Hepatocyte (in vitro differentiated cells): ENCODE measurements at regions not wholly inside any gene's neighbourhood (a gene's known extent, or its start where the extent isn't known, plus 50 kb on each side); places are given as distances from the start of the nearest gene placed in this dataset.

ENCODE experiments used
- DNase-seq: peaks from one replicate; pipeline ENCODE4 v3.0.0-alpha.2; 2016; ENCODE audit warnings: low spot score
- H2AFZ ChIP-seq: fragments of 200-600 bp; sonication (generic); 2 replicates; pipeline ENCODE4 v1.6.0; 2016; ENCODE audit warnings: antibody characterized with exemption, mild to moderate bottlenecking
- H3K27ac ChIP-seq: fragments of 200-600 bp; sonication (generic); 2 replicates; pipeline ENCODE4 v1.5.1; 2016; ENCODE audit warnings: mild to moderate bottlenecking
- H3K27me3 ChIP-seq: fragments of 200-600 bp; sonication (generic); 2 replicates; pipeline ENCODE4 v1.6.1; 2016
- H3K36me3 ChIP-seq: fragments of 200-600 bp; sonication (generic); replicated peaks from 2 replicates; pipeline ENCODE4 v1.5.1; 2016; ENCODE audit warnings: low read depth; ENCODE audit not compliant: insufficient read depth
- H3K4me1 ChIP-seq: fragments of 200-600 bp; sonication (generic); 2 replicates; pipeline ENCODE4 v1.5.1; 2016; ENCODE audit warnings: mild to moderate bottlenecking, moderate library complexity; ENCODE audit not compliant: insufficient read depth
- H3K4me2 ChIP-seq: fragments of 200-600 bp; sonication (generic); 2 replicates; pipeline ENCODE4 v1.6.0; 2016
- H3K4me3 ChIP-seq: fragments of 200-600 bp; sonication (generic); 2 replicates; pipeline ENCODE4 v1.5.1; 2016; ENCODE audit warnings: mild to moderate bottlenecking
- H3K79me2 ChIP-seq: fragments of 200-600 bp; sonication (generic); 2 replicates; pipeline ENCODE4 v1.6.0; 2017; ENCODE audit warnings: mild to moderate bottlenecking
- H3K9me2 ChIP-seq: fragments of 200-600 bp; sonication (generic); replicated peaks from 2 replicates; pipeline ENCODE4 v1.6.0; 2017; ENCODE audit warnings: mild to moderate bottlenecking; ENCODE audit not compliant: insufficient read depth
- H3K9me3 ChIP-seq: fragments of 200-600 bp; sonication (generic); 2 replicates; pipeline ENCODE4 v1.5.1; 2016; ENCODE audit warnings: low read depth, mild to moderate bottlenecking
- H4K20me1 ChIP-seq: fragments of 200-600 bp; sonication (generic); 2 replicates; pipeline ENCODE4 v1.6.0; 2016; ENCODE audit warnings: mild to moderate bottlenecking; ENCODE audit not compliant: insufficient read depth, poor library complexity, severe bottlenecking
- CTCF ChIP-seq: fragments of 200-600 bp; sonication (generic); IDR thresholded peaks from 2 replicates; pipeline ENCODE4 v1.5.1; 2016; ENCODE audit warnings: antibody characterized with exemption, mild to moderate bottlenecking; ENCODE audit not compliant: poor library complexity
- EZH2 ChIP-seq: fragments of 200-600 bp; sonication (generic); IDR thresholded peaks from 2 replicates; pipeline ENCODE4 v1.6.1; 2016; ENCODE audit warnings: antibody characterized with exemption, mild to moderate bottlenecking, borderline replicate concordance
- EZH2phosphoT487 ChIP-seq: fragments of 200-600 bp; sonication (generic); IDR thresholded peaks from one replicate; pipeline ENCODE4 v1.6.1; 2018; ENCODE audit warnings: antibody characterized with exemption, mild to moderate bottlenecking, low read depth, moderate library complexity; ENCODE audit not compliant: unreplicated experiment, severe bottlenecking
- WGBS: methylation state at CpG from one replicate; pipeline ENCODE4 v1.1.6; 2016; ENCODE audit warnings: low lambda C conversion rate; ENCODE audit errors: missing lambda C conversion rate; 5-methylcytosine and 5-hydroxymethylcytosine counted together

DNA sequence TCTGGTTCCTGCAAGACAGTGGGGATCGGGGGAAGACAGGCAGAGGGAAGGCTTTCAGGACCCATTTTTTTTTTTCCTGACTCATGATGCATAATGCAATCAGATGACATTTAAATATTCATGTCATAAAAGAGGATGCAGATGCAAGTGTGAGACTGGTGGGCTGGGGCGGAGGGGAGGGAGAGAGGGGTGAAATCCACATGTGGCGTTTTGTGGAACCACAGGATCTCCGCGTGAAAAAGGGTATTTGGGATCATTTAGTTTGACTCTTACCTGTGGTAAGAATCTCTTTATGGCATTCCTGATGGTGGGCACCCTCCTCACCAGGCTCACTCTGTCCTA, 249.3 kb upstream of the CSF3R start:
- Histone ChIP-seq H3K79me2 (no peaks in the 10 kb centered on the region), H3K27ac (no peak overlapping the region), H3K4me1 (no peaks in the 10 kb centered on the region), H2AFZ (no peak overlapping the region), H4K20me1 (no peaks in the 10 kb centered on the region), H3K9me2 (no peaks in the 10 kb centered on the region), H3K27me3 (peaks cover 26% of the 10 kb centered on the region), H3K4me2 (no peak overlapping the region), H3K9me3 (no peaks in the 10 kb centered on the region), H3K4me3 (no peak overlapping the region), H3K36me3 (no peaks in the 10 kb centered on the region)
- TF ChIP-seq CTCF (no peak), EZH2 (no peak), EZH2phosphoT487 (no peak)
- WGBS = 80% methylated on average over 5 of the region's 5 CpGs
- DNase-seq = no peak

GRCh38 chr1:36731226-36732014, 248.7 kb upstream of the CSF3R start:
- no peaks in the 10 kb centered on the region for H3K9me3 ChIP-seq
- no peaks in the 10 kb centered on the region for H4K20me1 ChIP-seq
- H3K9me2 ChIP-seq = no peaks in the 10 kb centered on the region
- H3K4me3 ChIP-seq = no peak overlapping the region
- peaks cover 20% of the 10 kb centered on the region for H3K27me3 ChIP-seq
- no peaks in the 10 kb centered on the region for H3K79me2 ChIP-seq
- DNase-seq = no peak
- WGBS = 61% methylated on average over 11 of the region's 11 CpGs
- no peaks in the 10 kb centered on the region for H3K36me3 ChIP-seq
- no peaks in the 10 kb centered on the region for H3K4me1 ChIP-seq
- TF ChIP-seq CTCF (no peak), EZH2phosphoT487 (no peak), EZH2 (no peak)
- H3K4me2 ChIP-seq = no peak overlapping the region
- H2AFZ ChIP-seq = no peak overlapping the region
- H3K27ac ChIP-seq = no peak overlapping the region

DNA sequence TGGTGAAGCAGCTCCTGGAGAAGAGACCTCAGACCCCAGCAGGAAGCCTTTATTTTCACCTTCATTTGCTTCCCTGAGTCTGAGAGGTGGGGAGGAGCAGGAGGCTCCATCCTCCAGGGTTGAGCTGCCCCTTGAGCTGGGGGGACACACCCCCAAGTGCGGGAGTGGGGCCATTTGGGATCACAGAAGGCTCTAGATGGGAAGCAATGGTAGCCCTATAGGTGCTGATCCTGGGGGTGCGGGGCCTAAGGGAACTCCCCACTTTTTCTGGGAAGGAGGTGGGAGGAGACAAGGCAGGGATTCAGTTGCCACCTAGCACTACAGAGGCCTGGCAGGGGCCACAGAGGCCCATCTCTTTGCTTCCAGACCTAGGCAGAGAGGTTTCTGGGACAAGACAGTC, 247.9 kb upstream of the CSF3R start:
- Histone ChIP-seq H3K79me2 (no peaks in the 10 kb centered on the region), H4K20me1 (no peaks in the 10 kb centered on the region), H3K36me3 (no peaks in the 10 kb centered on the region), H3K27me3 (peaks cover 15% of the 10 kb centered on the region), H3K4me2 (no peak overlapping the region), H3K9me2 (no peaks in the 10 kb centered on the region), H3K4me3 (no peak overlapping the region), H3K9me3 (no peaks in the 10 kb centered on the region), H2AFZ (no peak overlapping the region), H3K27ac (no peak overlapping the region), H3K4me1 (no peaks in the 10 kb centered on the region)
- WGBS = 95% methylated on average over 2 of the region's 2 CpGs
- TF ChIP-seq EZH2phosphoT487 (no peak), EZH2 (no peak), CTCF (no peak)
- no peak for DNase-seq
